ENCODE measurements at regions not wholly inside any gene's neighbourhood (a gene's known extent, or its start where the extent isn't known, plus 50 kb on each side); places are given as distances from the start of the nearest gene placed in this dataset.
A peak's percentile ranks its signal among the peaks of the same experiment; 100 is the strongest.

GRCh38 chr5:8234179-8234770 is 365.3 kb downstream of the MTRR start:
- no peak for FAIRE-seq
- no peak overlapping the region for H3K4me2 ChIP-seq
- H3K4me3 ChIP-seq: no peak overlapping the region
- TF ChIP-seq SMC3 (IDR thresholded peaks at IDR 0.05): no peak
- no peak for TF ChIP-seq POLR2A (IDR thresholded peaks at IDR 0.05; ENCODE audit: low read length)
- no peak for TF ChIP-seq ZFP36 (IDR thresholded peaks at IDR 0.05; ENCODE audit: borderline replicate concordance, partially characterized antibody)
- TF ChIP-seq HEYL (CRISPR knock-in tag; IDR thresholded peaks at IDR 0.05): no peak
- TF ChIP-seq JUNB (IDR thresholded peaks at IDR 0.05): no peak
- TF ChIP-seq SREBF2 (IDR thresholded peaks at IDR 0.05): no peak
- ChIA-PET CTCF (no interaction called here), POLR2A (no interaction called here)
- no peak for ATAC-seq
- H3K9me3 ChIP-seq: no peaks in the 10 kb centered on the region
- no peaks in the 10 kb centered on the region for H3K4me1 ChIP-seq
- WGBS (ENCODE audit: missing lambda C conversion rate): 5% methylated on average over 3 of the region's 3 CpGs
- DNase-seq (ENCODE audit: low read depth in 1 of 2, low spot score in 1 of 2): no peak
- no peak overlapping the region for H3K27ac ChIP-seq

DNA sequence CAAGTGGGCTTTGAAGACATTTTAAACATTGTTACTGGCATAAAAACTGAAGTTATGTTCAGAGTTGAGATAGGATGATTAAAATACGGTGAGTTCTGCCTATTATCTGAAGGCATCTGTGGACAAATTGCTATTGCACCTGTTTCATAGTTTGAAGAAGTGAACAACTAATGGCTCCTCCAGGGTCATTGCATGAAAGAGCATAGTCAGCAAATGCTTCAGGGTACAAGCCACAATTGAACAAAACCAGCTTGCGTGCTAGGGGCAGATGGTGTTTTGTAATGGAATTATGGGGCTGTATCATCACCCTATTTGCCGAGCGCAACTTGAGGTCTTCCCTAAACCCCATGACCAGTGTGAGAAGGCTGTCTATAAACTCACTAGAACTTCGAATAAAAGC is 369.1 kb downstream of the MTRR start:
- no peak for FAIRE-seq

GRCh38 chr5:8239198-8239597 is 370.2 kb downstream of the MTRR start:
- no peak for ATAC-seq
- H3K27ac ChIP-seq: no peak overlapping the region
- CTCF ChIA-PET: interaction anchor here (1.5 kb wide), 1 partner anchor 9 kb away, joined by 4 read pairs; no protein-coding TSS in a partner anchor
- no peak overlapping the region for H3K4me3 ChIP-seq
- no peak overlapping the region for H3K4me2 ChIP-seq
- POLR2A ChIA-PET: no interaction called here
- 40% methylated on average over 5 of the region's 5 CpGs for WGBS (ENCODE audit: missing lambda C conversion rate)
- no peak for FAIRE-seq
- no peak for DNase-seq (ENCODE audit: low read depth in 1 of 2, low spot score in 1 of 2)
- H3K9me3 ChIP-seq: no peaks in the 10 kb centered on the region
- H3K4me1 ChIP-seq: no peaks in the 10 kb centered on the region
- no peak for TF ChIP-seq FOXS1 (CRISPR knock-in tag; IDR thresholded peaks at IDR 0.05)
- no peak for TF ChIP-seq HOXA7 (CRISPR knock-in tag; IDR thresholded peaks at IDR 0.05)
- TF ChIP-seq PHF8 (IDR thresholded peaks at IDR 0.05; ENCODE audit: borderline replicate concordance, low read depth): no peak
- no peak for TF ChIP-seq ZC3H11A (IDR thresholded peaks at IDR 0.05)
- TF ChIP-seq, protein P1, sequence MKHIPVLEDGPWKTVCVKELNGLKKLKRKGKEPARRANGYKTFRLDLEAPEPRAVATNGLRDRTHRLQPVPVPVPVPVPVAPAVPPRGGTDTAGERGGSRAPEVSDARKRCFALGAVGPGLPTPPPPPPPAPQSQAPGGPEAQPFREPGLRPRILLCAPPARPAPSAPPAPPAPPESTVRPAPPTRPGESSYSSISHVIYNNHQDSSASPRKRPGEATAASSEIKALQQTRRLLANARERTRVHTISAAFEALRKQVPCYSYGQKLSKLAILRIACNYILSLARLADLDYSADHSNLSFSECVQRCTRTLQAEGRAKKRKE (CRISPR knock-in tag; IDR thresholded peaks at IDR 0.05; ENCODE audit: low read depth): no peak
- no peak for TF ChIP-seq JUN (IDR thresholded peaks at IDR 0.05)

More for the DNA sequence above, 369.1 kb downstream of the MTRR start:
- no peak for DNase-seq (ENCODE audit: low read depth in 1 of 2, low spot score in 1 of 2)
- H3K4me2 ChIP-seq: no peak overlapping the region
- no peaks in the 10 kb centered on the region for H3K9me3 ChIP-seq
- no peaks in the 10 kb centered on the region for H3K4me1 ChIP-seq
- no peak overlapping the region for H3K27ac ChIP-seq
- POLR2A ChIA-PET: no interaction called here
- peak; percentile 66 for TF ChIP-seq MAFK (IDR thresholded peaks at IDR 0.05; ENCODE audit: partially characterized antibody)
- TF ChIP-seq, protein P2, sequence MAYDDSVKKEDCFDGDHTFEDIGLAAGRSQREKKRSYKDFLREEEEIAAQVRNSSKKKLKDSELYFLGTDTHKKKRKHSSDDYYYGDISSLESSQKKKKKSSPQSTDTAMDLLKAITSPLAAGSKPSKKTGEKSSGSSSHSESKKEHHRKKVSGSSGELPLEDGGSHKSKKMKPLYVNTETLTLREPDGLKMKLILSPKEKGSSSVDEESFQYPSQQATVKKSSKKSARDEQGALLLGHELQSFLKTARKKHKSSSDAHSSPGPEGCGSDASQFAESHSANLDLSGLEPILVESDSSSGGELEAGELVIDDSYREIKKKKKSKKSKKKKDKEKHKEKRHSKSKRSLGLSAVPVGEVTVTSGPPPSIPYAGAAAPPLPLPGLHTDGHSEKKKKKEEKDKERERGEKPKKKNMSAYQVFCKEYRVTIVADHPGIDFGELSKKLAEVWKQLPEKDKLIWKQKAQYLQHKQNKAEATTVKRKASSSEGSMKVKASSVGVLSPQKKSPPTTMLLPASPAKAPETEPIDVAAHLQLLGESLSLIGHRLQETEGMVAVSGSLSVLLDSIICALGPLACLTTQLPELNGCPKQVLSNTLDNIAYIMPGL (CRISPR knock-in tag; IDR thresholded peaks at IDR 0.05; ENCODE audit: borderline replicate concordance): no peak
- 14% methylated on average over 5 of the region's 5 CpGs for WGBS (ENCODE audit: missing lambda C conversion rate)
- CTCF ChIA-PET: no interaction called here
- H3K4me3 ChIP-seq: no peak overlapping the region
- ATAC-seq: no peak

DNA sequence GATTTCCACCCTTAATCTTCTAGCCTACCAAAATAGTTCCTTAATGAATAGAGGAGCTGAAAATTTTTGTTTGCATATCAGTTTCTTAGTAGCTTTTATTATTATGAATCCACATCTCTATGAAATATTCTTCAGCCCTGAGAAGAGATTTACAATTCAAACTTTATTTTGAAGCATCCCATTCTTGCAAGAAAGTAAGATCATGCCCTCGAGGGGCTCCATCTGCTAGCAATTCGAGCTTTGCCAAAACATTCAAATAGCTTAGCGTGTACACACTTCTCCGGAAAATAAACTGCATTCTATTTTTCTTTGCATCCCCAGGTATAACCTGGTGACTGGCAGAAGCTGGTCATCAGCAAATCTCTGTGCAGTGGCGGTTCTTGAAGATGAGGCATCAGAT is 370.7 kb downstream of the MTRR start:
- no peaks in the 10 kb centered on the region for H3K9me3 ChIP-seq
- 0% methylated on average over 5 of the region's 5 CpGs for WGBS (ENCODE audit: missing lambda C conversion rate)
- ChIA-PET CTCF (interaction anchor here (1.5 kb wide), 1 partner anchor 8 kb away, joined by 4 read pairs; no protein-coding TSS in a partner anchor), POLR2A (no interaction called here)
- DNase-seq (ENCODE audit: low read depth in 1 of 2, low spot score in 1 of 2) (no peak), FAIRE-seq (no peak), ATAC-seq (no peak)
- no peak overlapping the region for H3K4me2 ChIP-seq
- H3K4me3 ChIP-seq: no peak overlapping the region
- no peaks in the 10 kb centered on the region for H3K4me1 ChIP-seq
- H3K27ac ChIP-seq: no peak overlapping the region
- TF ChIP-seq HOXB13 (CRISPR knock-in tag; IDR thresholded peaks at IDR 0.05; ENCODE audit: low read depth): no peak
- TF ChIP-seq JUN (IDR thresholded peaks at IDR 0.05): no peak
- TF ChIP-seq BCL3 (IDR thresholded peaks at IDR 0.05): no peak
- no peak for TF ChIP-seq ZC3H11A (IDR thresholded peaks at IDR 0.05)
- TF ChIP-seq ZFP36 (IDR thresholded peaks at IDR 0.05; ENCODE audit: borderline replicate concordance, partially characterized antibody): no peak
- no peak for TF ChIP-seq HDAC2 (IDR thresholded peaks at IDR 0.05)
- TF ChIP-seq RARB (CRISPR knock-in tag; IDR thresholded peaks at IDR 0.05): no peak
- TF ChIP-seq TFCP2L1 (CRISPR knock-in tag; IDR thresholded peaks at IDR 0.05): no peak
- TF ChIP-seq MAX (IDR thresholded peaks at IDR 0.05): no peak
- TF ChIP-seq JUNB (IDR thresholded peaks at IDR 0.05): no peak
- no peak for TF ChIP-seq POLR2A (IDR thresholded peaks at IDR 0.05; ENCODE audit: low read length)
- no peak for TF ChIP-seq ZSCAN20 (CRISPR knock-in tag; IDR thresholded peaks at IDR 0.05)
